Glomerular visceral epithelial cell (primary cell): ENCODE measurements at regions not wholly inside any gene's neighbourhood (a gene's known extent, or its start where the extent isn't known, plus 50 kb on each side); places are given as distances from the start of the nearest gene placed in this dataset.
A peak's percentile ranks its signal among the peaks of the same experiment; 100 is the strongest.

Experiments
- DNase-seq: peaks from one replicate; pipeline ENCODE4 v3.0.0-alpha.2; 2016; ENCODE audit errors: extremely low spot score

GRCh38 chr2:196224756-196225155 is 53.4 kb upstream of the STK17B start:
- DNase-seq, result no peak

DNA sequence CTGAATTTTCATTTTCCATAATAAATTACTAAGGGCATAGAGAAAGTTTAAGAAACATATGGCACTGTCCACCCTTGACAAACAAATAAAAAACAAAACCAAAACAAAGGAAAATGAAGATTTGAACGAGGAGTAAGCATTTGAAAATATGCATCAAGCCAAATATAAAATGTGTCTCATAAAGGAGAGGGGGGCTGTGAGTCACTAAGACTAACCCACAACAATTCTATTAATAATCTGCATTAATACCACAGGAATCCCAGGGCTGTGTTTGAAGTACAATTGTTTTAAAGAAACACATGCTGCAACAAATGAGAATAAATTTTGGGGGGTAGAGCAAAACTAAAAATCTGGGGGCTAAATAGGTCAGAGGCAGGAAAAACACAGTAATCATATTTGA is 53.8 kb upstream of the STK17B start:
- peak; percentile 53 for DNase-seq

DNA sequence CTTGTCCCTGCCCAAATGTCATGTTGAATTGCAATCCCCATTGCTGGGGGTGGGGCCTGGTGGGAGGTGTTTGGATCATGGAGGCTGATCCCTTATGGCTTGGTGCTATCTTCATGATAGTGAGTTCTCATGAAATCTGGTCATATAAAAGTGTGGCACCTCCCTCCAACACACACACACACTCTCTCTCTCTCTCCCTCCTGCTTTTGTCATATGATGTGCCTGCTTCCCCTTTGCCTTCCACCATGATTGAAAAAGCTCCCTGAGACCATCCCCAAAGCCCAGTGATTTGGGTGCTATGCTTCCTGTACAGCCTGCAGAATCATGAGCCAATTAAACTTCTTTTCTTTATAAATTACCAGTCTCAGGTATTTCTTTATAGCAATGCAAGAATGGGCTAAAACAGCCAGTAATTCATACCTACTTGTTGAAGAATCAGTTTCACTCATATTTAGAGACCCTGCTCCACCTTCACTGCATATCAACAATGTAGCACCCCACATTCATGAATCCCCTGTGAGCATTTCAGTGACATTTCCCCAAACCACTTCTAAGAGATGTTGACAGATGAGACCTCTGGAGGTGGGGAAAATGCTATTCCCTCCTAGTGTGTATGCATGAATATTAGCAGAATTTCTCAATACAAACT is 54.8 kb upstream of the STK17B start:
- no peak for DNase-seq

DNA sequence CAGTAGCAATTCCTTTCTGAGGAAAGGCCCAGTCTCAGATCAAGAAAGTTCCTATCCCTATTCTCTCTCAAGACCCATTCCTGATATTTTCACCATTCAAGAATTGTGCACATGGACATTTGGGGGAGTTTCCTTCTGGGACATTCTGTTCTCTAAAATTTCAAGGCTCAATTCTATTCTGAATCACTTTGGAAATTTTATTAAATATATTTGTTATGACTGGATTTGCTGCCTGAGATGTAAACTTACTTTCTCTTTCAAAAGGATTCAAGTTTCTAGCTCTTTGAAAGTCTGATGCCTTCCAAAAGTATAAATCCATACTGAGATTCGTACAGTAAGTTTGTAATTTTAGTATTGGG is 55.3 kb upstream of the STK17B start:
- DNase-seq, result no peak

GRCh38 chr2:196229013-196229412 is 57.6 kb upstream of the STK17B start:
- no peak for DNase-seq

DNA sequence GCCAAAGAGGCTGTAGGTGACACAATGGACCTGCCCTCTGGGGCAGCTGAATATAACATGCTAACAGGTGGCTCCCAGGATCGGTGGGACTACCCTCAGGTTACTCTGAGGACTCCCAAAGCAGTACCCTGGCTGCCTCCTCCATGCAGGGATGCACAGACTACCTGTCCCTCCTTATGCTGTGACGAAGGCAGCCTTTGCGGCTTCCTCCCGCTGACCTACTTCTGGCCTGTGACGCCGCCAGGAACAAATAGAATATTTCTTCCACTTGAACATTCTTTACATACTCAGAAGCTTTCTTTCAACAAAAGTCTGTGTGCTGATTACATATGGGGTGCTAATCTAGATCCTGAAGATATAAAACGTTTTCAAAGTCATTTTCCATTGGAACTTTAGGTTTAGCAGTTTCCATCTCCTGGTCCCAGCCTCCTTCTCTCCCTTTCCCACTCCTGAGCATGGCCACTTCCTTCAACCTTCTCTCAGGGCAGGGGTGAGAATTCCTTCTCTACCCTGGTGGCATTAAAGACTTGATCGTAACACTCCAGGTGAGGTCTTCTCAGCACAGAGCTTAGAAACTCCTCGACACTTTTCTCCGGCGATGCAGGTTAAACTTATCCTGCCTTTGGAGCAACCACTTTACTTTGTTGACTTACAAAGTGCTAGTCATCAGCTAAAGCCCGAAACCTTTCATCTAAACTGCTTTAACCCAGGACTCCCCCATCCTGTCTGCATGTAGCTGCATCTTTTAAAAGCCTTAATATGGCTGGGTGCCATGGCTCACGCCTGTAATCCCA is 58.9 kb upstream of the STK17B start:
- no peak for DNase-seq

GRCh38 chr2:196233021-196233804 is 61.8 kb upstream of the STK17B start:
- peak; percentile 95 for DNase-seq

DNA sequence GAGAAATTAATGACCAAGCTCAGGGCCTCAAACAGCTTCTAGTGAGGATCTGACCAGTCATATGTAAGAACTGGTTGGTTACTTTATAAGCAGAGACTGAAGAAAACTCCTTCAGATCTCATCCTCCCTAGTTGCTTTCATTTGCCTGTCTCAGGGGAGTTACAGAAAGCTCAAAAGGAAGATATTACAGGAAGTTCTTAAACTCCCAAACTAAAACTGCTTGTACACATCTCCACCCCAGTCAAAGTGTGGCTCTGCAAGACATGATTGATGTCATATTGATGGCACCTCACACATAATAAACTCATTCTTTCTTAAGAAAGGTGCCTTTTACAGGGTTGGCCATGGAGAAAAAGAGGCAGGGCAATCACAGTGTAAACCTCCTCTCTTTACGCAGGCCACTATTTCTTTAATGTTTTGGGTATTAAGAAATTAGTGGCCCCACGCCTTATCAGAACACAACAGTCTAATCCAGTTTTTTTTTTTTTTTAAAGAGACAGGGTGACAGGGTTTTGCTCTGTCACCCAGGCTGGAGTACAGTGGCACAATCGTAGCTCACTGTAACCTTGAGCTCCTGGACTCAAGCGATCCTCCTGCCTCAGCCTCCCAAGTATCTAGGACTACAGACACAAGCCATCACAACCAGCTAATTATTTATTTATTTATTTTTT is 62.6 kb upstream of the STK17B start:
- DNase-seq, result no peak

GRCh38 chr2:196234672-196235071 is 63.3 kb upstream of the STK17B start:
- peak; percentile 88 for DNase-seq

- no peak for DNase-seq
Measured at GRCh38 chr2:196238836-196239380, 67.5 kb upstream of the STK17B start.

DNA sequence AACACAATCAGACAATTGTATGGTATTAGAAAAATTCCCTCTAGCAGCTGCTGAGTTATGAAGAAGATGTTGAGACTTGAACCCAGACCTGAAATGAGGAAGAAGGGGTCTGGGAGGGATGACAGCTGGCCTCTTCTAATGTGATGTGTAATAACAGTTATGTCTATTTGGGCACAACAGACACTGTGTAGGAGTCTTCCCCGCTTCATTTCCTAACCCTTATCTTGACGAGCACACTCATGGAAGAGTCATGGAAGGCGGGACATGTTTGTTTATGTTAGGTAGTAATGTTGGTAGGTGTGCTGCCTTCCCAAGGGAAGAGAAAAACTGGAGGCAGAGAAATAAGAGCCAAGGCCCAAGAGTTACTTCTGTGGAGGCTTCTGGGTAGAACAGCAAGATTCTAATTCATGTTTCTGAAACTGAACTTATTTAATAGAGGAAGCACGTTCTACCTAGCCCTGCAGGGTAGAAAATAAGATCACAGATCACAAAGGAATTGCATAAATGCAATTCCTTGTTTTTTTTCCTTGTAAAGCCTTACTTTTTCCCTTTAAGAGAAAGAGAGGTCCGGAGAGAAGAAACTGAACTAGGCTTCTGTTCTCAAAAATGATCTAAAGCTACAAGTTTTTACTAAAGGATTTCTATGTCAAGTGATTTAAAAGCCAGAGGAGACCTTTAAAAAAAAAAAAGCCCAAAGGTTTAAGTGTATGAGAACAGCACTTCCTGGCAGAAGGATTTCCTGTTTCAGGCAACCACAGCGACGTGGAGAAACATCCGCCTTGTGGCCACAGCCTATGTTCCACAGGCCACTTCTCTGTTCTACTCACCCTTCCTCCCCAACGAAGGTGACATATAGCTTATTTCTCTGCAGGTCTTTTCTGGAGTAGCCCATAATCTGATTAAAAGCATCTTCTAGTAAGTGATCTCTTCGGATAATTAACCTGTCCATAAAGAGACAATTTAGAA is 68.5 kb upstream of the STK17B start:
- peak; percentile 79 for DNase-seq

DNA sequence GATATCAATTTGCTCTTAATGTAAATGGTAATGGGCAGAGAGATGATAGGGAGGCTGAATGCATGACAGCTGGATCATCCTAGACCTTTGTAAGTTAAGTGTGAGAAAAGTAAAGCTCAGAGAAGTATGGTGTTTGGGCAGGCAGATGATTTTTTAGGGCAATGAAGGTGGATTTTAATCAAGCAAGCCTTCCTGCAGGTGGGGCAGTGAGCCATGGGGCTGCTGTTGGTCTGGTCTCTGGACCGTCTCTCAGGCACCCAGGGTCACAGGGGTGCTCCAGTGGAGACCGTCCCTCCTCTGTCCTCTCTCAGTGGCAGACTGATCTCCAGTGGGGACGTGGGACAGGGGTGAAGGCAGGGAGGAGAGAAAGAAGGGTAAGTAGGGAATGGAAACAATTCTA is 69.8 kb upstream of the STK17B start:
- no peak for DNase-seq

- DNase-seq, result peak; percentile 37
Measured at GRCh38 chr2:196242131-196242620, 70.8 kb upstream of the STK17B start.

DNA sequence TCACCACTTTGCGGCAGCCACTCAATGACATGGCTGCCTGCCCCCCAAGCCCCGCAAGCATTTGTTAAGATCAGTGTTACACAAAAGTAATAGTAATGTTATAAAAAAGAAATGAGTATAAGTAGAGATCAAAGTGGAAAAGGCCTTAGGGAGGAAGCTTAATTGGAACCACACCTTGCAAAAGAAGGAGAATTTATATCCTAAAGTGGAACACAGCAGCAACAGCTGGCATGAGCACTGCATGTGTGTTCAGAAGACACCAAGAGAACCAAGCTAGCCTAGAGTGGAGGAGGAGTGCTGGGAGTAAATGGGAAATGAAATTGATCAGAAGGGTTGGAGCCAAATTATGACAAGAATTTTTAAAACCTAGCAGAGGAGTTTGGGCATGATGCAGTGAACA is 73.1 kb upstream of the STK17B start:
- DNase-seq, result no peak

DNA sequence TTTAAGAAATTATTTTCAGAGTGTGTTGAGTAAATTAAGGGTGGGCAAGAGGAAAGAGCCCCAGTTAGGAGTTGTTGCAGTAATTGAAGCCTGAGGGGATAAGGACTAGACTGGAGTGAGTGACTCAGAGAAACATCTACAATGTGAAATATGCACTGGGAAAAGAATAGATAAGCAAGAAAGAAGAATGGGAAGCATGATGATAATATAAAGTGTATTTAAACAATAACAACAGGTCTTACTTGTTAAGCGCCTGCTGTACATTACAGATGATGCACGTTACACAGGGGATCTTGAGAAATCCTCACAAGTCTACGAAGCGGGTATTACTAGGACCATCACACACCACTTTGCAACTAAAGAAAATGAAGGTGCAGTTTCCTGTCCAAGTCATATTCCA is 73.6 kb upstream of the STK17B start:
- DNase-seq, result no peak

DNA sequence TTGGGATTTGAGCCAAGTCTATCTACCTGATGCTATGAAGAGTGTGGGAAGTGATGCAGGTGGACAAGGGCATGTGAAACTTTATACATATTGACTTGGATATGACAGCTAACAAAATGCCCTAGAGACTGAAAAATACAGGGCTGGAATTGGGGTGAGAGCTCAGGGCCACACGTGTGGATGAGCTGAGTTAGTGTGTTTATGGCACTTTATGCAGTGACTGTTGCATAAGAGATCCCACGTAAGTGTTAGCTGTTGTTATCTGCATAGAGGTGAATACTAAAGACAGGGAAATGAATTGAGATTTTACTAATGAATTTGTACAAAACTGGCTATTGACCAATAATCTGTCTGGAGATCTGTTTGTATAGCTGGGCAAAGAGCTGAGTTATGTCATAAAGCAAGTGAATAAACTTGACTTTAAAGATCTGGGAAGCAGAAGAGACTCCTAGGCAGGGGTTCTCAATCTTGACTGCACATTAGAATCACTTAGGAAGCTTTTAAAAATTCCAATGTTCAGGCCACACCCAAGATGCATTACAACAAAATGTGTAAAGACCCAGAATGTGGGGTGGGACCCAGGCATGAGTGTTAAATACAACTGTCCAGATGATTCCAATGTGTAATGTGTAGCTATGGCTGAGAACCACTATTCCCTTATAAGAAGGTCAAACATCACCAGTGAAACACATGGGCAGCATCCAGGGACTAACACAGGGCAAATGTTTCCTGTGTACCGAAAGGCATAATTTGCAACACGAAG is 74.2 kb upstream of the STK17B start:
- no peak for DNase-seq

DNA sequence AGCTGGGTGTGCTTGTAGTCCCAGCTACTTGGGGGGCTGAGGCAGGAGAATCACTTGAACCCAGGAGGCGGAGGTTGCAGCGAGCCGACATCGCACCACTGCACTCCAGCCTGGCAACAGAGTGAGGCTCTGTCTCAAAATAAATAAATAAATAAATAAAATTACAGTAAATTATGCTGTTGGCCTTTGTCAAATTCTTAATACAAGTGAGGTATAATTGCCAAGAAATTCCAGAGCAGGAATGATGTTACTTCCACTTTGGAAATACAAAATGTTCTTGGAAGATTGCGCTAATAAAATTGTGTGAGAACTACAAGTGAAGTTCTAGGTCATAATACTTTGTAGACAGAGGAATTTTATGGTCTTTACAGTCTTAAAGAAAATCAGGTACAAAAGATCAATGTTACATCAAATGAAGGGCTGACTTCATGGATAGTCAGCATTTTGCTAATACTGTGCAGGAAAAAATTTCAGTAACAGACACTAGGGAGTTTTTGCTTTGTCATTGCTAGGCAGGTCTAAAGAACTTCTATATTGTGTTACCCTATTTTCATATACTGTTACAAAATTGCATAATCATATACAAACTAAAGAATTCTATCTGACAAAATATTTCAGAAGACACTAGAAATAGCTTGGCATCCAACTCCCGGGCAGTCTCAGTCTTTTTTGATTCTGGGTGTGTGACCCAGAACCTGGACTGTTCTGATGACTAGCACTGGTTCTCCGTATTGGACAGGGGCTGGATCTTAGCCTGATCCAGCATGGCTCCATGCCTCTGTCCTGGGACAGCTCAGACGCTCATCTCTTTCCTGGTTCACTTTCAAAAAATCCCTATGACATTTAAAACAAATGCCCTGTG is 76.0 kb upstream of the STK17B start:
- DNase-seq, result no peak

DNA sequence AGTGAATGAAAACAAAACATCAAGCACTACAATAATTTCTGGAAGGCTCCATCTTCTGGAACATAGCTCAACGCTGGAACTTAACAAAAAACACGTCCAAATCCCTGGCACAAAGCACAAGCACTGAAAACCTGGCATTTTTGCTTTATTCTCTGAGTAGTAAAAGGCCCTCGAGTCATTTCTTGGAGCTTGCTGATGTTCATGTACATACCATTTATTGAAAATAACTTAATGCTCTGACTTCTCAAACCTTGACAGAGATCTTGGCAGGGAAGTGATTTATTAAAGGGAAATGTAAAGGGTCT is 76.5 kb upstream of the STK17B start:
- no peak for DNase-seq

DNA sequence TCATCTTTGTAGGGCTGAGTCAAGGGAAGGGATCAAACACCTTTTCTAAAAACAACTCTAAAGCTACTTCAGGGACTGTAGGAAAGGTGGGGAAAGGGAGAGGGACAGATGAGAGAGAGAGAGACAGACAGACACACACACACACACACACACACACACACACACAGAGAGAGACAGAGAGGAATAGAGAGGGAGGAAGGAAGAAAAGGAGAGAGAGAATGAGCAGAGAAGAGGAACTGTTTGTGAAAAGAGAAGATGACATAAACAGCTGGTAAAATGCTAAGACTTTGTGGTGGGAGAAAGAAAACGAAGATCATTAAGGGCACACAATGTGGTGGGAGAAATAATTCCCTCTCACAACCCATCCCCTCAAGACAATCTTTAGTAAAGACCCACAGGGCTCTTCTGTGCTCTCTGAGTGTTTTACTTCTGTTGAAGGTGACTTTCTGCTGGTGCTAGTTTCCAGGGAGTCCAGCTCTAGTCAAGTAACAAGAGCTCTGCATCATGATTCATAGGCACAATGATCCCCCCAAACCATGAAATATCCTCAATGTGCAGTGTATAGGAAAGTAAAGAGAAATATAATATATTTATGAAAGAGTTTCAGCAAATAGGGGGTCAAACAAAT is 77.2 kb upstream of the STK17B start:
- no peak for DNase-seq
